Thoracic aorta (tissue), 2 donors: ENCODE measurements at regions not wholly inside any gene's neighbourhood (a gene's known extent, or its start where the extent isn't known, plus 50 kb on each side); places are given as distances from the start of the nearest gene placed in this dataset.

Source experiments
- ATAC-seq: fragments of 150-250 bp; one replicate; pipeline ENCODE4 v1.8.0; 2017; ENCODE audit warnings: low read depth; ENCODE audit not compliant: insufficient number of reproducible peaks, low FRiP score
- DNase-seq: peaks from one replicate; pipeline ENCODE4 v3.0.0-alpha.2; 2020; ENCODE audit warnings: low spot score
- H3K27ac ChIP-seq, 2 donors: fragments of 200-600 bp; sonication (generic); 1 replicate in 1 of 2; 2 replicates in 1 of 2; pipeline ENCODE4 v1.5.1; 2016; ENCODE audit warnings: mild to moderate bottlenecking in 2 of 2, moderate library complexity in 2 of 2
- H3K27me3 ChIP-seq: fragments of 200-600 bp; sonication (generic); replicated peaks from 2 replicates; pipeline ENCODE4 v1.6.0; 2016; ENCODE audit warnings: mild to moderate bottlenecking; ENCODE audit not compliant: insufficient read depth
- H3K36me3 ChIP-seq: fragments of 200-600 bp; sonication (generic); one replicate; pipeline ENCODE4 v1.5.1; 2016
- H3K4me1 ChIP-seq, 2 donors: fragments of 200-600 bp; sonication (generic); 1 replicate in 1 of 2; 2 replicates in 1 of 2; pipeline versions ENCODE4 v1.5.1 to v1.6.0; 2016; ENCODE audit warnings: low read depth in 2 of 2, mild to moderate bottlenecking in 1 of 2; ENCODE audit not compliant: control insufficient read depth in 1 of 2
- H3K4me3 ChIP-seq: fragments of 200-600 bp; sonication (generic); 2 replicates; pipeline ENCODE4 v1.5.1; 2016; ENCODE audit warnings: mild to moderate bottlenecking
- H3K9me3 ChIP-seq: fragments of 200-600 bp; sonication (generic); 2 replicates; pipeline ENCODE4 v1.5.1; 2016
- TF ChIP-seq, protein P1 (sequence below): fragments of 200-600 bp; sonication (generic); IDR thresholded peaks from one replicate; pipeline ENCODE4 v1.5.1; 2019; ENCODE audit warnings: antibody characterized with exemption

- no peaks in the 10 kb centered on the region for H3K36me3 ChIP-seq
Measured at GRCh38 chr1:234530672-234531071, 51.7 kb upstream of the TARBP1 start.

DNA sequence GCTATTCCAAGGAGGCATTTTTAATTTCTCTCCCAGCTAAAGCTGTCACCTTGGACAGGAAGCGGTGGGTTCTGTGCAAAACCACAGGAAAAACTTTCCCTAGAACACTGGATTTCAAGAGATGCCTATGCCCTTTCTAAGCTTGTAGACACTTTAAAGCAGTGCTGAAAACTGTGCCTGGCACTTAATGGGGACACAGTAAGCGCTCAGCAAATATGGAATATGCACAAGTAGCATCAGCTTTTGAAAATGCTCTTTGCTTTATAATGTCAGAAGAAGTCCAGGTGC is 50.9 kb upstream of the TARBP1 start:
- TF ChIP-seq, protein P1, sequence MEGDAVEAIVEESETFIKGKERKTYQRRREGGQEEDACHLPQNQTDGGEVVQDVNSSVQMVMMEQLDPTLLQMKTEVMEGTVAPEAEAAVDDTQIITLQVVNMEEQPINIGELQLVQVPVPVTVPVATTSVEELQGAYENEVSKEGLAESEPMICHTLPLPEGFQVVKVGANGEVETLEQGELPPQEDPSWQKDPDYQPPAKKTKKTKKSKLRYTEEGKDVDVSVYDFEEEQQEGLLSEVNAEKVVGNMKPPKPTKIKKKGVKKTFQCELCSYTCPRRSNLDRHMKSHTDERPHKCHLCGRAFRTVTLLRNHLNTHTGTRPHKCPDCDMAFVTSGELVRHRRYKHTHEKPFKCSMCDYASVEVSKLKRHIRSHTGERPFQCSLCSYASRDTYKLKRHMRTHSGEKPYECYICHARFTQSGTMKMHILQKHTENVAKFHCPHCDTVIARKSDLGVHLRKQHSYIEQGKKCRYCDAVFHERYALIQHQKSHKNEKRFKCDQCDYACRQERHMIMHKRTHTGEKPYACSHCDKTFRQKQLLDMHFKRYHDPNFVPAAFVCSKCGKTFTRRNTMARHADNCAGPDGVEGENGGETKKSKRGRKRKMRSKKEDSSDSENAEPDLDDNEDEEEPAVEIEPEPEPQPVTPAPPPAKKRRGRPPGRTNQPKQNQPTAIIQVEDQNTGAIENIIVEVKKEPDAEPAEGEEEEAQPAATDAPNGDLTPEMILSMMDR, result no peak
- no peaks in the 10 kb centered on the region for H3K9me3 ChIP-seq
- H3K27me3 ChIP-seq, result no peaks in the 10 kb centered on the region
- H3K4me1 ChIP-seq, result peaks cover 44 to 71% of the 10 kb centered on the region in 2 donors
- H3K4me3 ChIP-seq, result no peak overlapping the region
- no peaks in the 10 kb centered on the region for H3K36me3 ChIP-seq
- H3K27ac ChIP-seq, result peak overlapping the region; percentile 11 to 29
- ATAC-seq (no peak), DNase-seq (no peak)

More at GRCh38 chr1:234530672-234531071, 51.7 kb upstream of the TARBP1 start:
- H3K9me3 ChIP-seq, result no peaks in the 10 kb centered on the region
- peaks cover 52 to 79% of the 10 kb centered on the region in 2 donors for H3K4me1 ChIP-seq
- peak overlapping the region; percentile 65 for H3K4me3 ChIP-seq
- H3K27ac ChIP-seq, result peak overlapping the region; percentile 98 to 99
- H3K27me3 ChIP-seq, result no peaks in the 10 kb centered on the region
- DNase-seq (no peak), ATAC-seq (no peak)
- TF ChIP-seq, protein P1, result no peak

GRCh38 chr1:234529095-234529949 is 50.3 kb upstream of the TARBP1 start:
- DNase-seq, result no peak
- Histone ChIP-seq H3K27ac (peak overlapping the region; percentile 11 to 29), H3K27me3 (no peaks in the 10 kb centered on the region), H3K4me3 (no peak overlapping the region), H3K4me1 (peaks cover 38 to 71% of the 10 kb centered on the region in 2 donors), H3K36me3 (no peaks in the 10 kb centered on the region), H3K9me3 (no peaks in the 10 kb centered on the region)
- TF ChIP-seq, protein P1, result no peak
- ATAC-seq, result no peak
